ENCODE measurements at regions not wholly inside any gene's neighbourhood (a gene's known extent, or its start where the extent isn't known, plus 50 kb on each side); places are given as distances from the start of the nearest gene placed in this dataset.

DNA sequence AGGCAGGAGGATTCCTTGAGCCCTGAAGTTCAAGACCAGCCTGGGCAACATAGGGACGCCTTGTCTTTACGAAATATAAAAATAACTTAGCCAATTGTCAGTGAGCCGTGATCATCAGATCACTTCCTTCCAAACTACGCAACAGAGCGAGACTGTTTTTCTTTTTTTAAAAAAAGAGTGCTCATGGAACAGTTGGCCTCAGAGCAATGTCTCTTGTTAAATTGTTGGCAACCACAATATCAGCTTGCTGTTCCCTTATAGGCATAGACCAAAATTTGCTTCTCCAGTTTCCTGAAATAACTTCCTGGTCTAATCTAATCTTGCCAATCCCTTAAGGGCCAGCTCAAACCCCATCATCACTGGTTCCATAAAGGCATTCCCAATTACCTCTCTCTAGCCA lies 93.3 kb upstream of the SLC4A7 start:
- Histone ChIP-seq H4K20me1 (replicated peaks; ENCODE audit: control insufficient read depth, insufficient read depth, low read length) (no peaks in the 10 kb centered on the region), H3K9me1 (ENCODE audit: control insufficient read depth, insufficient read depth, low read length) (no peaks in the 10 kb centered on the region), H2AFZ (ENCODE audit: low read depth, low read length) (no peak overlapping the region), H3K27ac (ENCODE audit: extremely low read depth, low read depth, low read length) (no peak overlapping the region), H3K4me2 (ENCODE audit: insufficient read depth, low read length) (no peak overlapping the region), H3K4me3 (no peak overlapping the region), H3K27me3 (ENCODE audit: control insufficient read depth in 2 of 2, insufficient read depth in 2 of 2, low read length in 2 of 2) (no peaks in the 10 kb centered on the region), H3K79me2 (ENCODE audit: control insufficient read depth, insufficient read depth, low read length) (no peaks in the 10 kb centered on the region), H3K9me3 (replicated peaks; ENCODE audit: control insufficient read depth, insufficient read depth, low read depth, low read length) (no peaks in the 10 kb centered on the region), H3K36me3 (ENCODE audit: control insufficient read depth, insufficient read depth, low read length) (no peaks in the 10 kb centered on the region), H3K4me1 (replicated peaks in 1 of 2; ENCODE audit: control insufficient read depth in 2 of 2, insufficient read depth in 2 of 2, low read length in 2 of 2) (no peaks in the 10 kb centered on the region), H3K9ac (ENCODE audit: insufficient read depth in 1 of 2, low read depth in 2 of 2, low read length in 2 of 2) (no peak overlapping the region)
- FAIRE-seq (no peak), DNase-seq (ENCODE audit: extremely low read depth in 1 of 4, low spot score in 3 of 4) (no peak), ATAC-seq (no peak)
- WGBS (ENCODE audit: insufficient coverage, low coverage, missing lambda C conversion rate), result 1% methylated on average over 5 of the region's 5 CpGs
- CTCF ChIA-PET (ENCODE audit: low intra/inter-chr PET ratio), result no interaction called here
- TF ChIP-seq NFE2L1 (tag; IDR thresholded peaks at IDR 0.05; ENCODE audit: borderline replicate concordance, low read depth) (no peak), SMARCA5 (IDR thresholded peaks at IDR 0.05) (no peak), STAT5B (CRISPR knock-in tag; IDR thresholded peaks at IDR 0.05) (no peak), ZNF408 (CRISPR knock-in tag; IDR thresholded peaks at IDR 0.05; ENCODE audit: low read depth) (no peak), ZNF41 (CRISPR knock-in tag; conservative IDR thresholded peaks at IDR 0.05) (no peak), GABPB2 (CRISPR knock-in tag; conservative IDR thresholded peaks at IDR 0.05) (no peak), TEAD1 (CRISPR knock-in tag; IDR thresholded peaks at IDR 0.05) (no peak)
- TF ChIP-seq, protein P1, sequence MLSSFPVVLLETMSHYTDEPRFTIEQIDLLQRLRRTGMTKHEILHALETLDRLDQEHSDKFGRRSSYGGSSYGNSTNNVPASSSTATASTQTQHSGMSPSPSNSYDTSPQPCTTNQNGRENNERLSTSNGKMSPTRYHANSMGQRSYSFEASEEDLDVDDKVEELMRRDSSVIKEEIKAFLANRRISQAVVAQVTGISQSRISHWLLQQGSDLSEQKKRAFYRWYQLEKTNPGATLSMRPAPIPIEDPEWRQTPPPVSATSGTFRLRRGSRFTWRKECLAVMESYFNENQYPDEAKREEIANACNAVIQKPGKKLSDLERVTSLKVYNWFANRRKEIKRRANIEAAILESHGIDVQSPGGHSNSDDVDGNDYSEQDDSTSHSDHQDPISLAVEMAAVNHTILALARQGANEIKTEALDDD (IDR thresholded peaks at IDR 0.05), result no peak
- TF ChIP-seq, protein P2, sequence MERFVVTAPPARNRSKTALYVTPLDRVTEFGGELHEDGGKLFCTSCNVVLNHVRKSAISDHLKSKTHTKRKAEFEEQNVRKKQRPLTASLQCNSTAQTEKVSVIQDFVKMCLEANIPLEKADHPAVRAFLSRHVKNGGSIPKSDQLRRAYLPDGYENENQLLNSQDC (CRISPR knock-in tag; IDR thresholded peaks at IDR 0.05), result no peak
- intact Hi-C loops (cut with micrococcal nuclease) (no loop called here), in situ Hi-C loops (cut with MboI) (no loop called here)
- POLR2A ChIA-PET, result interaction anchor here (0.8 kb wide), 1 partner anchor 9 kb away, joined by 4 read pairs; no protein-coding TSS in a partner anchor
- BruUV-seq (replicated peaks), result no TSS peak
